ENCODE measurements at regions not wholly inside any gene's neighbourhood (a gene's known extent, or its start where the extent isn't known, plus 50 kb on each side); places are given as distances from the start of the nearest gene placed in this dataset.

GRCh38 chr1:55503663-55504305 lies 288.6 kb upstream of the USP24 start:
- DNase-seq (ENCODE audit: low spot score), result no peak

- DNase-seq (ENCODE audit: low spot score), result no peak
Observed at GRCh38 chr1:55500601-55501000, 285.4 kb upstream of the USP24 start.

- DNase-seq (ENCODE audit: low spot score), result no peak
Observed at GRCh38 chr1:55490547-55490946, 275.4 kb upstream of the USP24 start.

GRCh38 chr1:55484173-55484572 lies 269.0 kb upstream of the USP24 start:
- DNase-seq (ENCODE audit: low spot score), result no peak

- DNase-seq (ENCODE audit: low spot score), result no peak
Observed at GRCh38 chr1:55483523-55483922, 268.4 kb upstream of the USP24 start.

GRCh38 chr1:55481634-55482033 lies 266.5 kb upstream of the USP24 start:
- no peak for DNase-seq (ENCODE audit: low spot score)

GRCh38 chr1:55480029-55480795 lies 265.0 kb upstream of the USP24 start:
- DNase-seq (ENCODE audit: low spot score), result no peak

- DNase-seq (ENCODE audit: low spot score), result no peak
Observed at GRCh38 chr1:55478742-55479141, 263.6 kb upstream of the USP24 start.

GRCh38 chr1:55477953-55478352 lies 262.8 kb upstream of the USP24 start:
- no peak for DNase-seq (ENCODE audit: low spot score)

- DNase-seq (ENCODE audit: low spot score), result no peak
Observed at GRCh38 chr1:55476445-55477015, 261.4 kb upstream of the USP24 start.

- peak; percentile 16 for DNase-seq (ENCODE audit: low spot score)
Observed at GRCh38 chr1:55474168-55474786, 259.1 kb upstream of the USP24 start.

- DNase-seq (ENCODE audit: low spot score), result no peak
Observed at GRCh38 chr1:55473661-55474060, 258.5 kb upstream of the USP24 start.

- no peak for DNase-seq (ENCODE audit: low spot score)
Observed at GRCh38 chr1:55472784-55473183, 257.6 kb upstream of the USP24 start.

GRCh38 chr1:55472115-55472514 lies 257.0 kb upstream of the USP24 start:
- no peak for DNase-seq (ENCODE audit: low spot score)

GRCh38 chr1:55468142-55468795 lies 253.1 kb upstream of the USP24 start:
- DNase-seq (ENCODE audit: low spot score), result no peak

GRCh38 chr1:55466921-55467320 lies 251.8 kb upstream of the USP24 start:
- no peak for DNase-seq (ENCODE audit: low spot score)

GRCh38 chr1:55466373-55466772 lies 251.2 kb upstream of the USP24 start:
- no peak for DNase-seq (ENCODE audit: low spot score)

GRCh38 chr1:55464550-55464949 lies 249.4 kb upstream of the USP24 start:
- DNase-seq (ENCODE audit: low spot score), result no peak

- DNase-seq (ENCODE audit: low spot score), result no peak
Observed at GRCh38 chr1:55463814-55464475, 248.8 kb upstream of the USP24 start.

- no peak for DNase-seq (ENCODE audit: low spot score)
Observed at GRCh38 chr1:55457874-55458273, 242.7 kb upstream of the USP24 start.

GRCh38 chr1:55456971-55457370 lies 241.8 kb upstream of the USP24 start:
- DNase-seq (ENCODE audit: low spot score), result no peak

- no peak for DNase-seq (ENCODE audit: low spot score)
Observed at GRCh38 chr1:55448261-55448660, 233.1 kb upstream of the USP24 start.
